ENCODE measurements at regions not wholly inside any gene's neighbourhood (a gene's known extent, or its start where the extent isn't known, plus 50 kb on each side); places are given as distances from the start of the nearest gene placed in this dataset.
"Not testable (repeated sequence)": the region's sequence is repeated elsewhere in the genome, so short reads cannot be mapped to it uniquely, and the experiment has no call there.

DNA sequence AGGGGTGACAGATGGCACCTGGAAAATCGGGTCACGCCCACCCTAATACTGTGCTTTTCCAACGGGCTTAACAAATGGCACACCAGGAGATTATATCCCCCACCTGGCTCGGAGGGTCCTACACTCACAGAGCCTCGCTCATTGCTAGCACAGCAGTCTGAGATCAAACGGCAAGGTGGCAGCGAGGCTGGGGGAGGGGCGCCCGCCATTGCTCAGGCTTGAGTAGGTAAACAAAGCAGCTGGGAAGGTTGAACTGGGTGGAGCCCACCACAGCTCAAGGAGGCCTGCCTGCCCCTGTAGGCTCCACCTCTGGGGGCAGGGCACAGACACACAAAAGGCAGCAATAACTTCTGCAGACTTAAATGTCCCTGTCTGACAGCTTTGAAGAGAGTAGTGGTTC lies 346.8 kb downstream of the EIPR1 start:
- H3K9me3 Mint-ChIP-seq; H3K4me1 Mint-ChIP-seq (ENCODE audit: low read depth); H3K27me3 Mint-ChIP-seq (ENCODE audit: low read depth); H3K27ac Mint-ChIP-seq; DNase-seq; H3K4me3 Mint-ChIP-seq; intact Hi-C loops (cut with micrococcal nuclease); H3K36me3 Mint-ChIP-seq (ENCODE audit: low read depth); CTCF ChIA-PET: not testable (repeated sequence)

DNA sequence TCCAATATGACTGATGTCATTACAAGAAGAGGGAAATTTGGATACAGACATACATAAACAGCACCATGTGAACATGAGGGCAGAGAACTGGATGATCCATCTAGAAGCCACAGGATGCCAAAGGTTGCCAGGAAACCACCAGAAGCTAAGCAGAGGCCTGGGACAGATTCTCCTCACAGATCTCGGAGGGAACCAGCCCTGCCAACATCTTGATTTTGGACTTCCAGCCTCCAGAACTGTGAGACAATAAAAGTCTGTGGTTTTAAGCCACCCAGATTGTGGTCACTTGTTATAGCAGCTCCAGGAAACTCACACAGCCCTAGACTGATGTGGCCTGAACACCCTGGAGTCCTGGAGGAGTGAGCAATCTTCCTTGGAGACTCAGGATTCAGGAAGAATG lies 351.6 kb downstream of the EIPR1 start:
- Mint-ChIP-seq H3K4me1 (ENCODE audit: low read depth) (no peaks in the 10 kb centered on the region), H3K27me3 (ENCODE audit: low read depth) (peaks cover 9% of the 10 kb centered on the region), H3K36me3 (ENCODE audit: low read depth) (no peaks in the 10 kb centered on the region), H3K9me3 (no peaks in the 10 kb centered on the region), H3K4me3 (no peak overlapping the region), H3K27ac (no peak overlapping the region)
- CTCF ChIA-PET = interaction anchor here (0.6 kb wide), 1 partner anchor 26 kb away, joined by 3 read pairs; no protein-coding TSS in a partner anchor
- intact Hi-C loops (cut with micrococcal nuclease) = no loop called here
- DNase-seq = no peak

- H3K36me3 Mint-ChIP-seq (ENCODE audit: low read depth) = no peaks in the 10 kb centered on the region
- no peak overlapping the region for H3K4me3 Mint-ChIP-seq
- CTCF ChIA-PET = no interaction called here
- peaks cover 9% of the 10 kb centered on the region for H3K27me3 Mint-ChIP-seq (ENCODE audit: low read depth)
- H3K27ac Mint-ChIP-seq = no peak overlapping the region
- no peak for DNase-seq
- no peaks in the 10 kb centered on the region for H3K9me3 Mint-ChIP-seq
- intact Hi-C loops (cut with micrococcal nuclease) = no loop called here
- H3K4me1 Mint-ChIP-seq (ENCODE audit: low read depth) = no peaks in the 10 kb centered on the region
Measured at GRCh38 chr2:3025261-3025660, 352.4 kb downstream of the EIPR1 start.

GRCh38 chr2:3024401-3024935 lies 353.1 kb downstream of the EIPR1 start:
- H3K9me3 Mint-ChIP-seq = no peaks in the 10 kb centered on the region
- H3K4me1 Mint-ChIP-seq (ENCODE audit: low read depth) = no peaks in the 10 kb centered on the region
- H3K27ac Mint-ChIP-seq = no peak overlapping the region
- no peak for DNase-seq
- H3K27me3 Mint-ChIP-seq (ENCODE audit: low read depth) = peaks cover 9% of the 10 kb centered on the region
- no peaks in the 10 kb centered on the region for H3K36me3 Mint-ChIP-seq (ENCODE audit: low read depth)
- no peak overlapping the region for H3K4me3 Mint-ChIP-seq
- CTCF ChIA-PET = no interaction called here
- intact Hi-C loops (cut with micrococcal nuclease) = no loop called here

DNA sequence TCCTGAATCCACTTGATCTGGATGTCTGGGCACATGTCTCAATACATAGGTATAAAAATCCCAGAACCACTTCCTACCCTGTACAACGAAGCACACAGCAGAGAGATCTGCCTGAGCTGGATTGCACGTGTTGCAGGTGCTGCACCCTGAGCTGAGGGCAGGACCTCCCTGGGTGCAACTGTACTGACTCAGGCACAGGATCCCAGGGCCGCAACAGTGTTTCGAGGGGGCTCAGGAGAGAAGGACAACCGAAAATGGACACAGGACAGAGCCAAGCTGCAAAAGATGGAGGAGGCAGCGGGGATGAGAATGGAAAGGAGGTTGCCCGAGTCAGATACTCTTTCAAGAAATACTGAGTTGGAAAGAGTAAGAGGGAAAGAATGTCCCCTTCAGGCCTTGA lies 354.1 kb downstream of the EIPR1 start:
- intact Hi-C loops (cut with micrococcal nuclease) = no loop called here
- Mint-ChIP-seq H3K9me3 (no peaks in the 10 kb centered on the region), H3K36me3 (ENCODE audit: low read depth) (no peaks in the 10 kb centered on the region), H3K4me3 (no peak overlapping the region), H3K4me1 (ENCODE audit: low read depth) (no peaks in the 10 kb centered on the region), H3K27me3 (ENCODE audit: low read depth) (peaks cover 9% of the 10 kb centered on the region), H3K27ac (no peak overlapping the region)
- CTCF ChIA-PET = no interaction called here
- DNase-seq = no peak

DNA sequence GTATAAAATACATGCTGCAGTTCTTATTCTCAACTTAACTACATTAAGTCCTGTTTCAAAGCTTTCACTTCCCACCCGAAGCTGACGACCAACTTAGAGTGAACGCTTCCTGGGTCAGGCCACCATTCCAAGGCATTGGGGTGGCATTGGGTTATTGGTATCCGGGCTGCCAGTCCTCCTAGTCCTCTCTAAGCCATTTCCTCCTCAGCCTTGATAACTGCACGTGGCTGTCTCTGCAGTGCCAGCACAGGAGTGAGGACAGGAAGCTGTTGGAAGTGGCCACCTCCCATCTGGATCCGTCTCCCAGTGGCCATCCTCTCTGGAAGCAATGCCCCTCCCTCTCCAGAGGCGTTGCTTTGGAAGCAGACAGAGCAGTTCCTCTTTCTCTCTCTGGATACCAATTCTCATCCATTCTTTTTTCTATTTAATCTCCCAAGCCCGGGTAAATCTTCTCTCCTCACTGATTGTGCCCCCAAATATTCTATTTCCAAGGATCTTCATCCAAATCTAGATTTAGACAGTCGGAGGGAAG lies 354.7 kb downstream of the EIPR1 start:
- intact Hi-C loops (cut with micrococcal nuclease) = no loop called here
- DNase-seq = no peak
- Mint-ChIP-seq H3K4me1 (ENCODE audit: low read depth) (no peaks in the 10 kb centered on the region), H3K27ac (no peak overlapping the region), H3K4me3 (no peak overlapping the region), H3K27me3 (ENCODE audit: low read depth) (peaks cover 9% of the 10 kb centered on the region), H3K9me3 (no peaks in the 10 kb centered on the region), H3K36me3 (ENCODE audit: low read depth) (no peaks in the 10 kb centered on the region)
- CTCF ChIA-PET = no interaction called here

DNA sequence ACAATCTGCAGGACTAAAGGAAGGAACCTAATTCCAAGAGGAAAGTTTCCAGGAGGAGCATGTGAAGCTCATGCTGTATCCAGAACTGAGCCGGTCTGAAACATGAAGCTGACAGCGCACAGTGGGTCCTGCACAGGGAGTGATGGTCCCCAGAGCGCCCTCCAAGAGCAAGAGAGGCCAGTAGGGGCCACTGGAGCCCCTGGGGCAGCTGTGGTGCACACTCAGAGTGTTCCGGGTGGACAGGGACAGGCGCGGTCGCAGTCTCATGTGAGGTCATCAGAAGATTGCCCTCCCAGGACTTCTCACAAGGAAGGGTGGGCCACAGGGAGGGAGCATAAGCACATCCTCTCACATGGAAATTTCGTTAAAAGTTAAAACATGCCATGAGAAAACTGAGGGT lies 355.9 kb downstream of the EIPR1 start:
- Mint-ChIP-seq H3K36me3 (ENCODE audit: low read depth) (no peaks in the 10 kb centered on the region), H3K27ac (no peak overlapping the region), H3K9me3 (no peaks in the 10 kb centered on the region), H3K4me1 (ENCODE audit: low read depth) (no peaks in the 10 kb centered on the region), H3K27me3 (ENCODE audit: low read depth) (peaks cover 9% of the 10 kb centered on the region), H3K4me3 (no peak overlapping the region)
- no peak for DNase-seq
- CTCF ChIA-PET = no interaction called here
- intact Hi-C loops (cut with micrococcal nuclease) = no loop called here

GRCh38 chr2:3010001-3010400 lies 367.6 kb downstream of the EIPR1 start:
- Mint-ChIP-seq H3K4me1 (ENCODE audit: low read depth) (no peaks in the 10 kb centered on the region), H3K9me3 (peaks cover 10% of the 10 kb centered on the region), H3K36me3 (ENCODE audit: low read depth) (peaks cover 4% of the 10 kb centered on the region), H3K4me3 (no peak overlapping the region), H3K27ac (no peak overlapping the region), H3K27me3 (ENCODE audit: low read depth) (peaks cover 40% of the 10 kb centered on the region)
- CTCF ChIA-PET = no interaction called here
- intact Hi-C loops (cut with micrococcal nuclease) = no loop called here
- no peak for DNase-seq

DNA sequence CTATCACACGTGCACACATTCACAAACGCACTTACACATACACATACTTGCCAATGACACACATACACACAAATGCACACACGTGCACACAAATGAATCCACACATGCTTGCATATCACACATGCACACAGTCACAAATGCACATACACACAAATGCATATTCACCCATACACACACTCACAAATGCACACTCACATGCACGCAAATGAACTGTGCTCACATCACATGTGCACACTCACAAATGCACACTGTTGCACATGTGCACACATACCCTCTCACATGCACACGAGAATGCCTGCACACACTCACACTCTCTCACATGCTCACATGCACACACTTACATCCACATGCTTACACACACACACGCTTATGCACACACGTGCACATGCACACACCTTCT lies 368.1 kb downstream of the EIPR1 start:
- Mint-ChIP-seq H3K4me1 (ENCODE audit: low read depth) (no peaks in the 10 kb centered on the region), H3K27me3 (ENCODE audit: low read depth) (peaks cover 42% of the 10 kb centered on the region), H3K36me3 (ENCODE audit: low read depth) (peaks cover 4% of the 10 kb centered on the region), H3K4me3 (no peak overlapping the region), H3K27ac (no peak overlapping the region), H3K9me3 (peaks cover 10% of the 10 kb centered on the region)
- no peak for DNase-seq
- intact Hi-C loops (cut with micrococcal nuclease) = no loop called here
- CTCF ChIA-PET = no interaction called here

DNA sequence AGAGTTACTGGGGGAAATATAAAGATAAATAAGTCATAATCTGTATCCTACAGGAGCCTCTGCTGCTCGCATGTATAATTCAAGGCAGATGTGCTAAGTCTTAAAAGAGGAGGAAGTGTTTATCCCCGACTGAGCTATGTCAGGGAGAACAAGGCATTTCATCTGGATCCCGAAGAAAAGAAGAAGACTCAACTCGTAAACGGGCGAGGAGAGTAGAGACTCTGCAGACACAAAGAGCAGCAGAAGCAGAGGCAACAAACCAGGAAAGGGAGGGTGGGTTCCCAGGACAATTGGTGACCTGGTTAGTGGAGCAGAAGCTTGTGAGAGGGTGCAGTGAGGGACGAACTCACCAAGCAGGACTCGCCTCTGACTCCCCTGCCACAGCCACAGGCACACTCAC lies 368.6 kb downstream of the EIPR1 start:
- DNase-seq = no peak
- CTCF ChIA-PET = no interaction called here
- peaks cover 4% of the 10 kb centered on the region for H3K36me3 Mint-ChIP-seq (ENCODE audit: low read depth)
- no peak overlapping the region for H3K4me3 Mint-ChIP-seq
- no peak overlapping the region for H3K27ac Mint-ChIP-seq
- intact Hi-C loops (cut with micrococcal nuclease) = no loop called here
- peaks cover 42% of the 10 kb centered on the region for H3K27me3 Mint-ChIP-seq (ENCODE audit: low read depth)
- no peaks in the 10 kb centered on the region for H3K4me1 Mint-ChIP-seq (ENCODE audit: low read depth)
- peaks cover 10% of the 10 kb centered on the region for H3K9me3 Mint-ChIP-seq

DNA sequence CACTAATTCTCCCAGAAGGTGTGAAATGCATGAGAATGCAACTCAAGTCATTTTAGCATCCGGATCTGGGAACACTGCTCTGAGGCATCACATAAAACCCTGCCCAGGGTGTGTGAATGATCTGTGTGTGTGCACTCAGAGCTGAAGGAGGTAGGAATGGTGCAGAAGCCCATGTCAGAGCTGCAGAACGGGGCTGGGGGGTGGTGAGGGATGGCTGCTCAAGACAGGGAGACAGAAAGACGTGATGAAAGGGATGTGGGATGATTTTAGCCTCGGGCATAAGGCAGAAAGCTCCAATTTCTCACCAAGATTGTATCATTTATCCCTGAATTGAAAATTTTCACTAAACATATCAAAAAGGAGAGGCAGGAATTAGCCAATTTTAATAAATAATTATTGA lies 369.1 kb downstream of the EIPR1 start:
- H3K36me3 Mint-ChIP-seq (ENCODE audit: low read depth) = peaks cover 4% of the 10 kb centered on the region
- intact Hi-C loops (cut with micrococcal nuclease) = no loop called here
- no peak overlapping the region for H3K27ac Mint-ChIP-seq
- peaks cover 39% of the 10 kb centered on the region for H3K27me3 Mint-ChIP-seq (ENCODE audit: low read depth)
- no peaks in the 10 kb centered on the region for H3K4me1 Mint-ChIP-seq (ENCODE audit: low read depth)
- H3K4me3 Mint-ChIP-seq = no peak overlapping the region
- DNase-seq = no peak
- peaks cover 6% of the 10 kb centered on the region for H3K9me3 Mint-ChIP-seq
- CTCF ChIA-PET = no interaction called here

GRCh38 chr2:3007135-3007534 lies 370.5 kb downstream of the EIPR1 start:
- H3K4me3 Mint-ChIP-seq = no peak overlapping the region
- intact Hi-C loops (cut with micrococcal nuclease) = no loop called here

DNA sequence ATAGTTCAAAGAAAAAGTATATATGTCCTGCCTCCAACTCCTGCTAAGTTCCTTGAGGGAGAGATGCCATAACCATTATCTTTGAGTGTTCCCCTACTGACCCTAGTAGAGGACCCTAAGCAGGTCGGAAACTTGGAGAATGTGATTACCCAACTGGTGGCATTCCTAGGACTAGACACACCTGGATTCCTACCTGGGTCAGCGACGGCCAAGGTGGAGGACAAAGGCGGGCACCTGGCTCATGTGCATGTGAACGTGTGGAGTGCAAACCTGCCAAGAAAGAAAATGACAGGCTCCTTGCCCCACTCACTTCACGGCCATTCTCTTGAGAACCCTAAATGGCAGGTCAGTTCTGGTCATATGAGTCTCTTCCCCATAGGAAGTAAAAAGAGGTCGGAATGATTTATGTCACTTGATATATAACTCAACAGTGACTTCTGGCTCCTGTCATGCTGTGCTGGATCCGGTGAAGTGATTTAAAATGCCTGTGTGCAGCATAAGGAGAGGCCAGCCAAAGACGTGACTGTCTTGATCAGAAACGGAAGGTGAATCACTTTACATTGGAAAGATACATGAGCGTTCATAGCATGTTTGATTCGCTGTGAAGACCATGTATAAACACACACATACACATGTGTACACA lies 371.6 kb downstream of the EIPR1 start:
- intact Hi-C loops (cut with micrococcal nuclease) = no loop called here
- CTCF ChIA-PET = no interaction called here
- Mint-ChIP-seq H3K9me3 (no peaks in the 10 kb centered on the region), H3K4me3 (no peak overlapping the region), H3K27me3 (ENCODE audit: low read depth) (peaks cover 42% of the 10 kb centered on the region), H3K36me3 (ENCODE audit: low read depth) (no peaks in the 10 kb centered on the region), H3K27ac (no peak overlapping the region), H3K4me1 (ENCODE audit: low read depth) (peaks cover 3% of the 10 kb centered on the region)
- DNase-seq = no peak

More at GRCh38 chr2:3007135-3007534, 370.5 kb downstream of the EIPR1 start:
- peaks cover 36% of the 10 kb centered on the region for H3K27me3 Mint-ChIP-seq (ENCODE audit: low read depth)
- no peaks in the 10 kb centered on the region for H3K9me3 Mint-ChIP-seq
- H3K36me3 Mint-ChIP-seq (ENCODE audit: low read depth) = no peaks in the 10 kb centered on the region
- CTCF ChIA-PET = no interaction called here
- DNase-seq = no peak
- H3K27ac Mint-ChIP-seq = no peak overlapping the region
- H3K4me1 Mint-ChIP-seq (ENCODE audit: low read depth) = no peaks in the 10 kb centered on the region

Measured in activated naive CD4-positive, alpha-beta T cell treated with anti-CD3 and anti-CD28 coated beads for 36 hours (primary cell).